NCI-H226 (cell line): ENCODE measurements at regions not wholly inside any gene's neighbourhood (a gene's known extent, or its start where the extent isn't known, plus 50 kb on each side); places are given as distances from the start of the nearest gene placed in this dataset.
"Not testable (repeated sequence)": the region's sequence is repeated elsewhere in the genome, so short reads cannot be mapped to it uniquely, and the experiment has no call there.

Experiments used
- DNase-seq: peaks from one replicate; pipeline ENCODE4 v3.0.0-alpha.2; 2015

GRCh38 chr2:110287253-110287652 lies 74.9 kb upstream of the MTLN start:
- not testable (repeated sequence) for DNase-seq

GRCh38 chr2:110285002-110285401 lies 72.7 kb upstream of the MTLN start:
- DNase-seq = not testable (repeated sequence)

DNA sequence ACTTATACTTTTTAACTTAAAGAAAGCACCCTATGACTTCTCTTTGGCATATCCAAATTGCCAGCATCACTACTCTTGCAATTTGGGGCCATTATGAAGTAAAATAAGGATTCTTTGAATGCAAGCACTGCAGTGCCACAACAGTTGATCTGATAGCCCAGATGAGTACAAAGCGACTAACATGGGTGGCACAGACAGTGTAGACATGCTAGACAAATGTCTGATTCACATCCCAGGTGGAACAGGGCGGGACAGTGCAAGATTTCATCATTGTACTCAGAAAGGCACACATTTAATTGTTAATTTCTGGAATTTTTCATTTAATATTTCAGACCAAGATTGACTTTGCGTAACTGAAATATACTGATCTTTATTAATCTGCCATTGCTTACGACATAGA lies 68.5 kb upstream of the MTLN start:
- not testable (repeated sequence) for DNase-seq

DNA sequence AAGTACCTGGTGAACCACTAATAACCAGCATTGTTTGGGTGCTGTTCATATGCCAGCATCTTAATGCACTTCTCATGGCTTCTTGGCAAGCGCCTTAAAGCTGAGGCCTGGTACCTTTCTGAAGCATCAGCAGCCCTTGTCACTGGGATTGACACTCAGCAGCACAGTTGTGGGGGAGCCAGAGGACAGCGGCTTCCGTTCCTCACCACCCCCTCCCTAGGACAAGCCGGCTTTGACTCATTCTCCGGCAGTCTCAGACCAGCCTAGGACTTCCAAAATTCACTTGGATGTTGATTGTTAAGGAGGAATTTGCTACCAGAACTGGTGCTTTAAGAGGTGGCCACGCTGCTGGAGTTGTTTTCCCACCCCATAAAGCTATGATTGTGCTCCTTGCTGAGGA lies 64.7 kb upstream of the MTLN start:
- DNase-seq = not testable (repeated sequence)

DNA sequence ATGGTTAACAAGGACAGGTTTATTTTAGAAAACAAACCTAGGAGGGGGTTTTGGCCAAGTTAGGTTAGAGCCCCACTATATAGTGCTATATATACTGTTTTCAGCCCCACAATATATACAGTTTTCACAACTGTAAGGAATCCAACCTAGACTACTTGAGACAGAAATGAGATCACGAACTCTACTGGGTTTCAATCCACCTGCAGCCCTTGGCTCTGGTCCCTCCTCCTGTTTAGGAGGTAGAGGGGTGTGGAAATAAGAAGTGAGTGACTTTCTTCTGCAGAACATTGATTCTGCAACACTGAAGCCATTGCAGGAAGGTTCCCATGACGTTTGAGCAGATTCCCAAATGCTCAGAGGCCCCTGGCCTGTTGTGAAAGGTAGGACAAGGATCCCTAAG lies 63.7 kb upstream of the MTLN start:
- DNase-seq = not testable (repeated sequence)

DNA sequence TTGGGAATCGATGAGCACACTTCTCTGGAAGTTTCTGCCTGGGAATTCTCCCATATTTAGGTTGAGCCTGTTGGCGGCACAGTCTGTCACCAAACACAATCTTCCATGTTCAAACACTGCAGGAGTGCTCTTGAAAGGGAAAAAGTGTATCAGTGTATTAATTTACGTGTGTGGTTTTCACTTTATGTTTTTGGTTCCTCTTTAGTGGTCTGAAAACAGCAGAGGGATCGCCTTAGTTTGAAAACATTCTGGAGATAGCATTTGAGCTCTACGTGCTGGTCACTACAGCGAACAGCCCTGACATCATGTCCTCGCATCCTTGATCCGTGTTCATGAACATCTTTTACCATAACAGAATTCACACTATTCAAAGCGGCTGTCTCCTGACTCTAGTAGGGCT lies 57.3 kb upstream of the MTLN start:
- DNase-seq = not testable (repeated sequence)

- DNase-seq = not testable (repeated sequence)
These were observed 55.6 kb upstream of the MTLN start for GRCh38 chr2:110267828-110268407.

DNA sequence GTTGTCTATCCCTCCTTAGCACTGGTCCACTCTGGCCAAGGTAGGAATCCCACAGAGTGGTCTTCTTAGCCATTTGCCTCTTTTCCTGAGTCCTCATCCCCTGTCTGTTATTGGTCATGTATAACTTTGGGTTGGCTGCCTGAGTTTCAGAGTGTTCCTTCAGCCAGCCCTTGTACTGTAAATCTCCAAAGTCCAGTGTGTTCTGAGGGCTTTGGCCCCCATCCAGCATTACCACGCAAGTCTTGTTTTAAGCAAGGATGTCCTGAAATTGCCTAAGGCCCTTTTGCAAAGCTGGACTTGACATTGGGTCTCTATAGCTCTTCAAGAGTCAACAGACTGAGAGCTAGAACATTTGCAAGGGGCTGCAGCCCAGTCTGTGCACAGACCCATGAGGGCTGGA lies 52.5 kb upstream of the MTLN start:
- not testable (repeated sequence) for DNase-seq

DNA sequence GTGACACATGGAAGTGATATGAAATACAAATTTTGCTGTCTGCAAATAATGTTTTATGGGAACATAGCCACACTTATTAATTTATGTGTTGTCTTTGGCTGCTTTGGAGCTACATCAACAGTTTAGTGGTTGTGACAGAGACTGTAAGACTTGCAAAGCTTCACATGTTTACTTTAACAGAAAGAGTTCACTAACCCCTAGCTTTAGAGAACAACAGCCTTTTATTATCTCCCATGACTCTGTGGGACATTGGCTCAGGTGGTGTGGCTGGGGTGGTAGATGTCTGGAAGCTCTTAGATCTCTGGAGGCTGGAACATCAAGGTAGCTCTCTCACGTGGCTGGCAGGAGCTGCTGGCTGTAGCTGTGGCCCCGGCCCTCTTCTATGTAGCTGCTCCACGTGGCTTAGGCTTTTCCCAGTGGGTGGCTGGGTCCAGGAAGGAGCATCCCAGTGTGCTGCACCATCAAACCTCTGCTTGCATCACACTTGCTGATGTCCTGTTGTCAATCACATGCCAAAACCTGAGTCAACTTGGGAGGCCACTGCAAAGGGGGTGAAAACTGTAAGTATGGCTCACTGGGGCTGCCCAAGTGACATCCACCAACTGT lies 51.8 kb upstream of the MTLN start:
- not testable (repeated sequence) for DNase-seq

GRCh38 chr2:110263462-110263861 lies 51.1 kb upstream of the MTLN start:
- DNase-seq = not testable (repeated sequence)
